GM12872 (cell line): ENCODE measurements at regions not wholly inside any gene's neighbourhood (a gene's known extent, or its start where the extent isn't known, plus 50 kb on each side); places are given as distances from the start of the nearest gene placed in this dataset.

ENCODE experiments used
- CTCF ChIP-seq: IDR thresholded peaks from 3 replicates; pipeline ENCODE4 v1.5.1; 2011; ENCODE audit warnings: low read depth, mild to moderate bottlenecking, low read length, moderate library complexity; ENCODE audit not compliant: insufficient read depth

GRCh38 chr14:97777622-97778355 lies 980.6 kb downstream of the VRK1 start:
- TF ChIP-seq CTCF = no peak

- no peak for TF ChIP-seq CTCF
Measured at GRCh38 chr14:97779140-97779539, 982.0 kb downstream of the VRK1 start.

GRCh38 chr14:97780804-97781203 lies 983.6 kb downstream of the VRK1 start:
- no peak for TF ChIP-seq CTCF

- no peak for TF ChIP-seq CTCF
Measured at GRCh38 chr14:97781961-97782360, 984.8 kb downstream of the VRK1 start.

GRCh38 chr14:97782871-97783414 lies 985.8 kb downstream of the VRK1 start:
- no peak for TF ChIP-seq CTCF

- no peak for TF ChIP-seq CTCF
Measured at GRCh38 chr14:97785495-97785894, 988.3 kb downstream of the VRK1 start.

GRCh38 chr14:97788364-97788763 lies 991.2 kb downstream of the VRK1 start:
- TF ChIP-seq CTCF = no peak
